IPS-15b (cell line): ENCODE measurements at regions not wholly inside any gene's neighbourhood (a gene's known extent, or its start where the extent isn't known, plus 50 kb on each side); places are given as distances from the start of the nearest gene placed in this dataset.

ENCODE experiments used
- H3K27me3 ChIP-seq: one replicate; pipeline ENCODE4 v1.6.1; 2013; ENCODE audit warnings: low read length; ENCODE audit not compliant: control insufficient read depth, insufficient read depth
- H3K36me3 ChIP-seq: one replicate; pipeline ENCODE4 v1.6.1; 2013; ENCODE audit warnings: low read length; ENCODE audit not compliant: control insufficient read depth, insufficient read depth
- H3K4me1 ChIP-seq: one replicate; pipeline ENCODE4 v1.6.1; 2013; ENCODE audit warnings: mild to moderate bottlenecking, low read length; ENCODE audit not compliant: control insufficient read depth, insufficient read depth
- H3K4me3 ChIP-seq: one replicate; pipeline ENCODE4 v1.5.1; 2013; ENCODE audit warnings: low read depth, low read length
- H3K9ac ChIP-seq: one replicate; pipeline ENCODE4 v1.6.1; 2013; ENCODE audit warnings: low read depth, mild to moderate bottlenecking, low read length
- H3K9me3 ChIP-seq: one replicate; pipeline ENCODE4 v1.6.1; 2013; ENCODE audit warnings: mild to moderate bottlenecking, low read length; ENCODE audit not compliant: control insufficient read depth, insufficient read depth

GRCh38 chr14:56896231-56896630, 86.0 kb upstream of the OTX2 start:
- H3K27me3 ChIP-seq = peaks cover 62% of the 10 kb centered on the region

GRCh38 chr14:56895154-56895553, 84.9 kb upstream of the OTX2 start:
- Histone ChIP-seq H3K9ac (no peak overlapping the region), H3K36me3 (no peaks in the 10 kb centered on the region), H3K9me3 (no peaks in the 10 kb centered on the region), H3K27me3 (peaks cover 73% of the 10 kb centered on the region), H3K4me3 (no peak overlapping the region), H3K4me1 (peaks cover 57% of the 10 kb centered on the region)

More at GRCh38 chr14:56896231-56896630, 86.0 kb upstream of the OTX2 start:
- Histone ChIP-seq H3K4me3 (no peak overlapping the region), H3K36me3 (no peaks in the 10 kb centered on the region), H3K9ac (no peak overlapping the region), H3K4me1 (peaks cover 67% of the 10 kb centered on the region), H3K9me3 (no peaks in the 10 kb centered on the region)

GRCh38 chr14:56894591-56894991, 84.3 kb upstream of the OTX2 start:
- peaks cover 78% of the 10 kb centered on the region for H3K27me3 ChIP-seq
- no peak overlapping the region for H3K4me3 ChIP-seq
- no peak overlapping the region for H3K9ac ChIP-seq
- peaks cover 53% of the 10 kb centered on the region for H3K4me1 ChIP-seq
- H3K36me3 ChIP-seq = no peaks in the 10 kb centered on the region
- H3K9me3 ChIP-seq = no peaks in the 10 kb centered on the region

DNA sequence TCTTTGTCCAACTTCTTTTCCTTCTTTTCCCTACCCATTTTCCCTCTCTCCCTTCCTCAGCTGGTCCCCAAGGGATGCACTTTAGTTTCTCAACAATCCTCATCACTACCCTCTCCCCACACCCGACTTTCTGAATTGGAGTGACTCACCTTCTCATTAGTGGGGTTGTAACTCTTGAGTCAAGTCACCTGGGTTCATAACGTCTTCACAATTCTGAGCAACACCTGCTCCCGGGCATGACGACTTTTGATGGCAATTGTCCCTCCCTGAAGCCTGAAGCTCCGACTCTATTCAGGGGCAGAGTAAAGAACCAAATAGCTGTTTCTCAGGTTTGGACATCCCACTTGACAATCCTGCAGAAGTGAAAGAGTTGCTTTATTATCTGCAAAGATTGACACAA, 82.7 kb upstream of the OTX2 start:
- Histone ChIP-seq H3K9ac (no peak overlapping the region), H3K4me1 (peaks cover 39% of the 10 kb centered on the region), H3K4me3 (no peak overlapping the region), H3K36me3 (no peaks in the 10 kb centered on the region), H3K9me3 (no peaks in the 10 kb centered on the region), H3K27me3 (peaks cover 85% of the 10 kb centered on the region)

DNA sequence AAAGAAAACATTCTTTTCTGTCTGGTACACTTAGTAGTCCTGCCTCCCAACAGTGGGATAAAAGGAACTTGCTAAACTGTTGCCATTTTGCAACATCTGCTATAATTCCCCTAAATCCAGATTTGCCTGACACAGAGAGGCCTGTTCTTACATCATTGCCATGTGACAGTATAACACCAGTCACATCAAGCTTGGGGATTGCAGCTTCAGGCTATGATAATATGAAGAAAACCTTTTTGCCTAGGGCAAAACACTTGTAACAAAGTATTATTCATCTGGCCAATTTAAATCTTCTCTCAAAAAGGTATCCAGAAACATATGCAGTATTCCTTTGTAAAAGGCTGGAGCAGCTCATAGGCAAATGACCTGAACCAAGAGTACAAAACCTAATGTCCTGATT, 80.9 kb upstream of the OTX2 start:
- peaks cover 91% of the 10 kb centered on the region for H3K27me3 ChIP-seq
- H3K9me3 ChIP-seq = no peaks in the 10 kb centered on the region
- H3K9ac ChIP-seq = no peak overlapping the region
- peaks cover 50% of the 10 kb centered on the region for H3K4me1 ChIP-seq
- H3K4me3 ChIP-seq = no peak overlapping the region
- H3K36me3 ChIP-seq = no peaks in the 10 kb centered on the region

GRCh38 chr14:56889705-56890104, 79.4 kb upstream of the OTX2 start:
- Histone ChIP-seq H3K4me1 (peaks cover 51% of the 10 kb centered on the region), H3K27me3 (peaks cover 94% of the 10 kb centered on the region)

DNA sequence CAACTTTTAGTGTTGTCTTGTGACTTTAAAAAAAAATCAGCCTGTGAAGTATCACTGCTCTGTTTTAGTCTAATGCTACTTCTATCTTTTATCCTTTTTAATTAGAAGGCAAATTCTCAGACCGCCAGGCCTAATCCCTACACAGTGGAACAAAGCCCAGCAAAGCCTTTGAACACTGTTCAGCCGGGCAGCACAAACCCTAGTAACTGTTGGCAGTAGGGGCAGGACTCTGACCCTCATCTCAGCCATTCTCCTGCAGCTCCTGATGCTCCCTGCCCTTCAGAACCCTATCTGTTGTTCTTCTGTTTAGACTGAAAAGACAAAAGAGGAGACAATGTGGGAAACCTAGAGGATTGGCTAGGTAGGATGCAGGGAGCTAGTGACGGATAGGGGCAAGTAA, 78.0 kb upstream of the OTX2 start:
- no peaks in the 10 kb centered on the region for H3K36me3 ChIP-seq
- peaks cover 44% of the 10 kb centered on the region for H3K4me1 ChIP-seq
- no peak overlapping the region for H3K4me3 ChIP-seq
- peaks cover 97% of the 10 kb centered on the region for H3K27me3 ChIP-seq
- no peaks in the 10 kb centered on the region for H3K9me3 ChIP-seq
- H3K9ac ChIP-seq = no peak overlapping the region

More at GRCh38 chr14:56889705-56890104, 79.4 kb upstream of the OTX2 start:
- Histone ChIP-seq H3K36me3 (no peaks in the 10 kb centered on the region), H3K9me3 (no peaks in the 10 kb centered on the region), H3K9ac (no peak overlapping the region), H3K4me3 (no peak overlapping the region)

DNA sequence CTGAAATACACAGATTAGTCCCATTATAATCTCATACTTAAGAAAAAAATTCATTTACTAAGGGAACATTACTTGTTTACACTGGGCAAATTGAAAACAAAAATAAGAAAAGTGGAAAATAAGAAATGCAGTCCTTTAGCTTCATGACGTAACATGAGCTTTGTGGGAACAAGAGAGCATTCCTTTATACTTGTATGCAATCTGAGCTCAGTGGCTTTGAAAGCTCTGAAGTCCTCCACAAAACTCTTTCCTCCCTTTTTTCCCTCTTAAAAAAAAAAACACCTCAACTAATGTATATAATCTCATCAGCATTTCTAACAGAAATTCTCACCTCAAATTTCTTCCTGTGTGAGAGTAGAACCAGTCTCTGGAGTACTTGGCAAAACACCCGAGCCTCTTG, 76.9 kb upstream of the OTX2 start:
- Histone ChIP-seq H3K27me3 (peaks cover 91% of the 10 kb centered on the region), H3K9ac (no peak overlapping the region), H3K4me1 (peaks cover 34% of the 10 kb centered on the region), H3K9me3 (no peaks in the 10 kb centered on the region), H3K36me3 (no peaks in the 10 kb centered on the region), H3K4me3 (no peak overlapping the region)

GRCh38 chr14:56886471-56887062, 76.3 kb upstream of the OTX2 start:
- Histone ChIP-seq H3K9me3 (no peaks in the 10 kb centered on the region), H3K36me3 (no peaks in the 10 kb centered on the region), H3K9ac (no peak overlapping the region), H3K4me3 (no peak overlapping the region), H3K4me1 (peaks cover 34% of the 10 kb centered on the region), H3K27me3 (peaks cover 85% of the 10 kb centered on the region)

- H3K27me3 ChIP-seq = peaks cover 77% of the 10 kb centered on the region
- H3K36me3 ChIP-seq = no peaks in the 10 kb centered on the region
- H3K4me3 ChIP-seq = no peak overlapping the region
- no peaks in the 10 kb centered on the region for H3K9me3 ChIP-seq
- H3K9ac ChIP-seq = no peak overlapping the region
- H3K4me1 ChIP-seq = peaks cover 37% of the 10 kb centered on the region
Measured at GRCh38 chr14:56885825-56886224, 75.5 kb upstream of the OTX2 start.

GRCh38 chr14:56884617-56885016, 74.3 kb upstream of the OTX2 start:
- Histone ChIP-seq H3K27me3 (peaks cover 65% of the 10 kb centered on the region), H3K4me3 (no peak overlapping the region), H3K4me1 (peaks cover 37% of the 10 kb centered on the region), H3K36me3 (no peaks in the 10 kb centered on the region), H3K9me3 (no peaks in the 10 kb centered on the region), H3K9ac (no peak overlapping the region)

GRCh38 chr14:56881181-56881580, 70.9 kb upstream of the OTX2 start:
- Histone ChIP-seq H3K4me3 (no peak overlapping the region), H3K9me3 (no peaks in the 10 kb centered on the region), H3K27me3 (peaks cover 33% of the 10 kb centered on the region), H3K36me3 (no peaks in the 10 kb centered on the region), H3K9ac (no peak overlapping the region), H3K4me1 (peaks cover 19% of the 10 kb centered on the region)
